HEK293 (cell line): ENCODE measurements at regions not wholly inside any gene's neighbourhood (a gene's known extent, or its start where the extent isn't known, plus 50 kb on each side); places are given as distances from the start of the nearest gene placed in this dataset.

Experiments used
- REPIN1 ChIP-seq: fragments of 450-650 bp; formaldehyde crosslinking; IDR thresholded peaks from 2 replicates; pipeline ENCODE4 v1.5.1; 2017; ENCODE audit warnings: missing biosample characterization, missing genetic modification characterization, low read depth
- ZNF10 ChIP-seq: fragments of 450-650 bp; formaldehyde crosslinking; IDR thresholded peaks from 2 replicates; pipeline ENCODE4 v1.5.1; 2017; ENCODE audit warnings: missing biosample characterization, missing genetic modification characterization
- ZNF660 ChIP-seq: fragments of 450-650 bp; IDR thresholded peaks from 2 replicates; pipeline ENCODE4 v1.5.1; 2018; ENCODE audit warnings: missing biosample characterization, mild to moderate bottlenecking, missing genetic modification characterization
- ZXDB ChIP-seq: fragments of 450-650 bp; formaldehyde crosslinking; IDR thresholded peaks from 2 replicates; pipeline ENCODE4 v1.5.1; 2016; ENCODE audit warnings: missing biosample characterization, missing genetic modification characterization
- TF ChIP-seq, protein P1 (sequence below): fragments of 450-650 bp; formaldehyde crosslinking; IDR thresholded peaks from 2 replicates; pipeline ENCODE4 v1.5.1; 2016; ENCODE audit warnings: missing biosample characterization, missing genetic modification characterization
- TF ChIP-seq, protein P2 (sequence below): fragments of 450-650 bp; formaldehyde crosslinking; IDR thresholded peaks from 2 replicates; pipeline ENCODE4 v1.5.1; 2016; ENCODE audit warnings: missing biosample characterization, missing genetic modification characterization
- TF ChIP-seq, protein P3 (sequence below): fragments of 450-650 bp; formaldehyde crosslinking; IDR thresholded peaks from 2 replicates; pipeline ENCODE4 v1.5.1; 2016; ENCODE audit warnings: missing biosample characterization, missing genetic modification characterization

DNA sequence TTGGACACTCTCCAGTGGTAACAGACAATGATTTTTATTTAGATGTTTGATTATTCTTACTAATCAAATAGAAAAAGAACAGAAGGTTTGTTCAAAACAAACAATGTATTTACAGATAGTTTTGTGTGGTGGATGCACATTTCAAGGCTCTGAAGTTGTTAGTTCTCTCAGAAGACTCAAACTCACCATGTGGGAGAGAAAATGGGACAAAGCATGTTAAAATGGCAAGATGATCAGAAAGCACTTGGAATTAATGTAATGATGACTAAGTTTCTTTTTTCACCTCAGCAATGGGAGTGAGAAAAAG is 450.5 kb upstream of the KCNMB2 start:
- no peak for TF ChIP-seq REPIN1 (tag by site-specific recombination)
- TF ChIP-seq ZNF660, result no peak
- no peak for TF ChIP-seq ZXDB (tag by site-specific recombination)
- TF ChIP-seq, protein P1, sequence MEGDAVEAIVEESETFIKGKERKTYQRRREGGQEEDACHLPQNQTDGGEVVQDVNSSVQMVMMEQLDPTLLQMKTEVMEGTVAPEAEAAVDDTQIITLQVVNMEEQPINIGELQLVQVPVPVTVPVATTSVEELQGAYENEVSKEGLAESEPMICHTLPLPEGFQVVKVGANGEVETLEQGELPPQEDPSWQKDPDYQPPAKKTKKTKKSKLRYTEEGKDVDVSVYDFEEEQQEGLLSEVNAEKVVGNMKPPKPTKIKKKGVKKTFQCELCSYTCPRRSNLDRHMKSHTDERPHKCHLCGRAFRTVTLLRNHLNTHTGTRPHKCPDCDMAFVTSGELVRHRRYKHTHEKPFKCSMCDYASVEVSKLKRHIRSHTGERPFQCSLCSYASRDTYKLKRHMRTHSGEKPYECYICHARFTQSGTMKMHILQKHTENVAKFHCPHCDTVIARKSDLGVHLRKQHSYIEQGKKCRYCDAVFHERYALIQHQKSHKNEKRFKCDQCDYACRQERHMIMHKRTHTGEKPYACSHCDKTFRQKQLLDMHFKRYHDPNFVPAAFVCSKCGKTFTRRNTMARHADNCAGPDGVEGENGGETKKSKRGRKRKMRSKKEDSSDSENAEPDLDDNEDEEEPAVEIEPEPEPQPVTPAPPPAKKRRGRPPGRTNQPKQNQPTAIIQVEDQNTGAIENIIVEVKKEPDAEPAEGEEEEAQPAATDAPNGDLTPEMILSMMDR (tag by site-specific recombination), result no peak
- TF ChIP-seq, protein P2, sequence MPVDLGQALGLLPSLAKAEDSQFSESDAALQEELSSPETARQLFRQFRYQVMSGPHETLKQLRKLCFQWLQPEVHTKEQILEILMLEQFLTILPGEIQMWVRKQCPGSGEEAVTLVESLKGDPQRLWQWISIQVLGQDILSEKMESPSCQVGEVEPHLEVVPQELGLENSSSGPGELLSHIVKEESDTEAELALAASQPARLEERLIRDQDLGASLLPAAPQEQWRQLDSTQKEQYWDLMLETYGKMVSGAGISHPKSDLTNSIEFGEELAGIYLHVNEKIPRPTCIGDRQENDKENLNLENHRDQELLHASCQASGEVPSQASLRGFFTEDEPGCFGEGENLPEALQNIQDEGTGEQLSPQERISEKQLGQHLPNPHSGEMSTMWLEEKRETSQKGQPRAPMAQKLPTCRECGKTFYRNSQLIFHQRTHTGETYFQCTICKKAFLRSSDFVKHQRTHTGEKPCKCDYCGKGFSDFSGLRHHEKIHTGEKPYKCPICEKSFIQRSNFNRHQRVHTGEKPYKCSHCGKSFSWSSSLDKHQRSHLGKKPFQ, result no peak
- no peak for TF ChIP-seq ZNF10 (tag by site-specific recombination)
- TF ChIP-seq, protein P3, sequence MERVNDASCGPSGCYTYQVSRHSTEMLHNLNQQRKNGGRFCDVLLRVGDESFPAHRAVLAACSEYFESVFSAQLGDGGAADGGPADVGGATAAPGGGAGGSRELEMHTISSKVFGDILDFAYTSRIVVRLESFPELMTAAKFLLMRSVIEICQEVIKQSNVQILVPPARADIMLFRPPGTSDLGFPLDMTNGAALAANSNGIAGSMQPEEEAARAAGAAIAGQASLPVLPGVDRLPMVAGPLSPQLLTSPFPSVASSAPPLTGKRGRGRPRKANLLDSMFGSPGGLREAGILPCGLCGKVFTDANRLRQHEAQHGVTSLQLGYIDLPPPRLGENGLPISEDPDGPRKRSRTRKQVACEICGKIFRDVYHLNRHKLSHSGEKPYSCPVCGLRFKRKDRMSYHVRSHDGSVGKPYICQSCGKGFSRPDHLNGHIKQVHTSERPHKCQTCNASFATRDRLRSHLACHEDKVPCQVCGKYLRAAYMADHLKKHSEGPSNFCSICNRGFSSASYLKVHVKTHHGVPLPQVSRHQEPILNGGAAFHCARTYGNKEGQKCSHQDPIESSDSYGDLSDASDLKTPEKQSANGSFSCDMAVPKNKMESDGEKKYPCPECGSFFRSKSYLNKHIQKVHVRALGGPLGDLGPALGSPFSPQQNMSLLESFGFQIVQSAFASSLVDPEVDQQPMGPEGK (tag by site-specific recombination), result no peak
